OCI-LY3 (cell line): ENCODE measurements at regions not wholly inside any gene's neighbourhood (a gene's known extent, or its start where the extent isn't known, plus 50 kb on each side); places are given as distances from the start of the nearest gene placed in this dataset.

Experiments
- CTCF ChIP-seq: fragments of 200-600, 300-600 bp; sonication (generic); IDR thresholded peaks from 2 replicates; pipeline ENCODE4 v1.5.1; 2014; ENCODE audit warnings: antibody characterized with exemption, low read length, low read depth
- EZH2phosphoT487 ChIP-seq: fragments of 200-600 bp; shearing (Covaris generic); IDR thresholded peaks from 2 replicates; pipeline ENCODE4 v1.6.1; 2018; ENCODE audit warnings: antibody characterized with exemption, mixed run types, low read depth

- TF ChIP-seq CTCF (no peak), EZH2phosphoT487 (no peak)
Observed at GRCh38 chr6:44649365-44650025, 262.0 kb downstream of the CDC5L start.
